Activated naive CD8-positive, alpha-beta T cell treated with anti-CD3 and anti-CD28 coated beads for 36 hours (primary cell): ENCODE measurements at regions not wholly inside any gene's neighbourhood (a gene's known extent, or its start where the extent isn't known, plus 50 kb on each side); places are given as distances from the start of the nearest gene placed in this dataset.

ENCODE experiments used
- DNase-seq: peaks from one replicate; pipeline ENCODE4 v3.0.0; 2021
- H3K27ac Mint-ChIP-seq: one replicate; pipeline ENCODE4 v1.8.0; 2022; ENCODE audit warnings: mild to moderate bottlenecking, moderate library complexity, mixed read lengths
- H3K27me3 Mint-ChIP-seq: one replicate; pipeline ENCODE4 v1.8.0; 2022; ENCODE audit warnings: mild to moderate bottlenecking, mixed read lengths
- H3K36me3 Mint-ChIP-seq: one replicate; pipeline ENCODE4 v1.8.0; 2021; ENCODE audit warnings: mild to moderate bottlenecking, mixed read lengths
- H3K4me1 Mint-ChIP-seq: one replicate; pipeline ENCODE4 v1.8.0; 2021; ENCODE audit warnings: mixed read lengths
- H3K4me3 Mint-ChIP-seq: one replicate; pipeline ENCODE4 v1.8.0; 2022; ENCODE audit warnings: mild to moderate bottlenecking, moderate library complexity, mixed read lengths
- H3K9me3 Mint-ChIP-seq: one replicate; pipeline ENCODE4 v1.8.0; 2022; ENCODE audit warnings: mixed read lengths

DNA sequence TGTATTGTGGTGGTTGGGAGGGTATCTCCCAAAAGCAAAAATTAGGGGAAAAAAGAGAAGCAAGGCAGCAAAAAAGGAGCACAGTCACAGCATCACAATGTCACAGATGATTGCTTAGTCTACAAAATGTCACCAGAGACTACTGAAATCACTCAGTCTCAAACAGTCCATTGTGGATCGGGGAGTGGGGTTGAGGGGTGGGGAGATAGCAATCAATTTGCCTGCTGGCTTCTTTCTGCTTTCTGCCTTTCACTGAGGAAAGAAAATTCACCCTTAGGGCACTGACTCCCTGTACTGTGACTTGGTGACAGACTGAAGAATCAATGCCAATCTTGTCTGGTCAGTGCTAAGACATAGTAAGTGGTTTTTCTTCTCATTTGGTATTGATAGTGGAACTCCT lies 2127.1 kb upstream of the PCDH20 start:
- Mint-ChIP-seq H3K4me1 (no peaks in the 10 kb centered on the region), H3K9me3 (no peaks in the 10 kb centered on the region), H3K4me3 (no peak overlapping the region), H3K27me3 (no peaks in the 10 kb centered on the region), H3K36me3 (no peaks in the 10 kb centered on the region), H3K27ac (no peak overlapping the region)
- DNase-seq: no peak

DNA sequence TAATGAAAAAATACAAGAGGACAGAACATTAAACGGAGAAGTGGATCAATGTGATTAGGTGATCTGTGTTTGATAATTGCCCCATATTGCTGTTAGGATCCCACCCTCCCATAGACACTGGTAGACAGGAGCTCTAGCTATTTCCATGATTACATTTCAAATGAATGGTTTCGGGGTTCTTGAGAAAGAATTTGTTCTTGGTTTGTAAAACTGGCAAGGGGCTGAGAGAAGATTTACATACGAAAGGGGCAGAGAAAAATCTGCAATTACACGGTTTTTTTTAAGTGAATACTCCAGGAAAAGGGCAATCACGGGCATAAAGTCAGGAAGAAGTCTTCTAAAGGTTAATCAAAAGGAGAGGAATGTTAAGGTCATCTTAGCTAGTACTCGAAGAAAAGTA lies 2125.7 kb upstream of the PCDH20 start:
- no peaks in the 10 kb centered on the region for H3K27me3 Mint-ChIP-seq
- no peak overlapping the region for H3K4me3 Mint-ChIP-seq
- no peak for DNase-seq
- H3K4me1 Mint-ChIP-seq: no peaks in the 10 kb centered on the region
- no peaks in the 10 kb centered on the region for H3K9me3 Mint-ChIP-seq
- H3K27ac Mint-ChIP-seq: no peak overlapping the region
- H3K36me3 Mint-ChIP-seq: no peaks in the 10 kb centered on the region

DNA sequence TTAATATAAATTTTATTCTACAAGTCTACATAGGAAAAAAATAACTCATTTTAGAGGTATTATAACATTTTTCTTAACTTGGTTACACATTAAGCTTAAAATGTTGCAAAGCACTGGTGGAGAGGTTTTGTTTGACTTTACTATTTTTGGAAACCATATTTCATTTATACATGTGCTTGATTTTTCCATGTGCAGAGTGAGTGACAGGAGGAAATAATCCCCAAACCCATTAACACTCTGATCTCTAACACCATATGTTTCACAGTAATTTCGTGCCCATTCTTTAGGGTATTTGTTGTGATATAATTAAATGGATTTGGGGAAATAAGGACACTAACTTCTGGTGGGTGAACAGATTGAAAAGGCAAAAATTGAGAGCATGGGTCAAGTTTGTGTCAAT lies 2124.4 kb upstream of the PCDH20 start:
- H3K4me1 Mint-ChIP-seq: no peaks in the 10 kb centered on the region
- H3K27me3 Mint-ChIP-seq: no peaks in the 10 kb centered on the region
- DNase-seq: no peak
- H3K9me3 Mint-ChIP-seq: no peaks in the 10 kb centered on the region
- no peak overlapping the region for H3K27ac Mint-ChIP-seq
- H3K36me3 Mint-ChIP-seq: no peaks in the 10 kb centered on the region
- H3K4me3 Mint-ChIP-seq: no peak overlapping the region

DNA sequence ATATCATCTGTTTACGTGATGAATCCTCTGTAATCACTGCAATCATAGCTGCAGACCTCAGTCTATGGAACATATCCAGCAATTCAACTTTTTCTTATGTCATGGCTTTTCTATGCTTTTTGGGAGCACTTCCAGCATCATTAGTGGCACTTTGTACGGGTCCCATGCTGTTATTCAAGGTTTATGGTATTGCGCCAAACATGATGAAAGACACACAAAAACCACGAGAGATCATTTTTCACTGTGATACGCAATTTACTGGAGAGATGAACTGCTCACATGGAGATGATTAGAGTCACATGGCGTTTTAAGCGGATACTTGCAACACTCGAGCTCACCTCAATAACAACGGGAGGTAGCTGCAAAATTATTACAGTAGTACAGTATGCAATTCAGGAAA lies 2101.7 kb upstream of the PCDH20 start:
- Mint-ChIP-seq H3K4me1 (no peaks in the 10 kb centered on the region), H3K27me3 (no peaks in the 10 kb centered on the region), H3K9me3 (peaks cover 2% of the 10 kb centered on the region), H3K4me3 (no peak overlapping the region), H3K36me3 (no peaks in the 10 kb centered on the region), H3K27ac (no peak overlapping the region)
- no peak for DNase-seq

DNA sequence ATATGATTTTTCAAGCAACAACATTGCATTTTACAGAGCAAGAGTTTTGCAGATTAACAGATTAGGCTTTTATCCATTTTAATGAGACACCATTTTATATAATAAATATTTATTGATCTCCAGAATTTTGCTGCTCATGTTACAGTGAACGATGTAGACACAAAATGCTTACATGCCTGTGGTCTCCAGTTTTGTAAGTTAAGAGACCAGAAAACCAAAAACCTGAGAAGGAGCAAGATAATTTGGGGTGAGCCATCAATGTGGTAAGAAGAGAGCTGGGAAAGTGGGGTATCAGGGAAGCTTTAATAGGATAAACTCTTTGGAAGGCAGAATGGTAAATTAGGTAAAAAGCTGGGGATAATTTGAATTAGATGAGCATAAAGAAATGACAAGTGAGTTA lies 2100.5 kb upstream of the PCDH20 start:
- no peak overlapping the region for H3K4me3 Mint-ChIP-seq
- peaks cover 2% of the 10 kb centered on the region for H3K9me3 Mint-ChIP-seq
- no peak overlapping the region for H3K27ac Mint-ChIP-seq
- H3K36me3 Mint-ChIP-seq: no peaks in the 10 kb centered on the region
- no peaks in the 10 kb centered on the region for H3K4me1 Mint-ChIP-seq
- no peak for DNase-seq
- H3K27me3 Mint-ChIP-seq: no peaks in the 10 kb centered on the region

DNA sequence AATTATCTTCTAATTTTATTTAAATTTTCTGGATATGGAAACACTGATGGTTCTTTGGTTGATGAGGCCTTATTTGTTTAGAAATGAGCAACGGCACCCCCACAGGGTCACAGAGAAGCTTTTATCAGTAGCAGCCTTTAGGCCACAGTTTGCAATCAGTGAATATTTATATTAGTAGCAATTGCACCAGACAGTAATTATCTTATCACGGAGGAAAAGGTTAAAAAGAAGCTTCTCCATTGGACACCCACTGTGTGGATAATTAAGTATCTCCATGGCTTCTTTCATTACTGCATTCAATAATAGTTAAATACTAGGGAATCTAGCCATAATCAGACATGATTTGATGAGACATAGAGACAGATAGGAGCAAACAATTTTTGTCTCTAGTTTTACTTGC lies 2099.2 kb upstream of the PCDH20 start:
- Mint-ChIP-seq H3K4me1 (no peaks in the 10 kb centered on the region), H3K36me3 (no peaks in the 10 kb centered on the region), H3K9me3 (peaks cover 2% of the 10 kb centered on the region), H3K27me3 (no peaks in the 10 kb centered on the region), H3K27ac (no peak overlapping the region), H3K4me3 (no peak overlapping the region)
- no peak for DNase-seq

DNA sequence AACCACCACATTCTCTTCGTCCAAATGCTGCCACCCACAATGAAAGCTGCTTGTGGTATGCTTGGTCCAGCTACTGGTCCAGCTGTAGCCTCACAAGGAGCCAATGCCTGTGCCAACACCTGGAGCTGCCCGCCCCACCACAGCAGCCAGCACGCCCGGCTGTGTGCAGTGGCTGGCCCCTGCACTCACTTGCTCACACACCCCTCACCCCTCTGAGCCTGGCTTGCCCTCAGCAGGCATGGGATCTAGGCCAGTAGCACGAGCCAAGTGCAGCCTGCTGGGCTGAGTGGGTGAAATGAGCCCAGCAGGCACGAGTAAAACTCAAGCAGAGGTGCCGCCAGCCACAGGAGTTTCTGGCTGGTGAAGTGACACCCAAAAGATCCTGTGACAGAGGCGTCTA lies 2096.4 kb upstream of the PCDH20 start:
- Mint-ChIP-seq H3K4me1 (no peaks in the 10 kb centered on the region), H3K36me3 (no peaks in the 10 kb centered on the region), H3K9me3 (no peaks in the 10 kb centered on the region), H3K27ac (no peak overlapping the region), H3K27me3 (no peaks in the 10 kb centered on the region), H3K4me3 (no peak overlapping the region)
- DNase-seq: no peak

DNA sequence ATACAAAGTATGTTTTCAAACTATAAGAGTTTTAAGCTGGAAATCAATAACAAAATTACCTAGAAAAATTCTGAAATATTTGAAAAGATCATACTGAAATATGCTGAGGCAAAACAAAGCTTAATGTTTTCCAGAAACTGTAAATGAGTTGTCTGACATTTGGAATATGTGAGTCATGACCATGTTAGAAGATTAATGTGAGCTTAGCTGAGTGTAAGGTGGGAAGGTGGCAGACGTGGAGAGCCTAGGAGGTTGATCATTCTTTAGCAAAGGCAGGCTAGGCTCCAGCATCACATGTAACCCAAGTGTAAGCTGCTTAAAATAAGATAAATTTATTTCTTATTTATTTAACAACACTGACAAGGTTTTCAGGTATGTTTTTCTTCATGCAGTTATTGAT lies 2086.1 kb upstream of the PCDH20 start:
- DNase-seq: no peak
- no peaks in the 10 kb centered on the region for H3K36me3 Mint-ChIP-seq
- no peaks in the 10 kb centered on the region for H3K4me1 Mint-ChIP-seq
- no peak overlapping the region for H3K27ac Mint-ChIP-seq
- H3K9me3 Mint-ChIP-seq: peaks cover 3% of the 10 kb centered on the region
- no peak overlapping the region for H3K4me3 Mint-ChIP-seq
- H3K27me3 Mint-ChIP-seq: no peaks in the 10 kb centered on the region

DNA sequence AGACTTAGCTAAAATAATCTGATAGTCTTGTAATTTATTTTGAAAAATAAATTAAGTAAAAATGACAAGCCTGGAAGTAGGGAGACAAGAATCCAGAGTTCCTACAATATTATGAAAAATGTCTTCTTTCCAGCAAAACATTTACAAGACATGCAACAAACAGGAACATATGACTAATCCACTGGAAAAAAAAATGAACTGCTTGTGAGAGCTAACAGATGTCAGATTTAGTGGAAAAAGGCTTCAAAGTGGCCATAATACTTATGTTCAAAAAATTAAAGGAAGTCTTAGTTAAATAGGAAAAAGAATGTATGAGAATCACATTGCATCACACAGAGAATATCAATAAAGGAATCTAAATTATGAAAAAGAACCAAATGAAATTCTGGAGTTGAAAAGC lies 2082.0 kb upstream of the PCDH20 start:
- DNase-seq: no peak
- Mint-ChIP-seq H3K4me3 (no peak overlapping the region), H3K27me3 (no peaks in the 10 kb centered on the region), H3K9me3 (peaks cover 5% of the 10 kb centered on the region), H3K27ac (no peak overlapping the region), H3K36me3 (no peaks in the 10 kb centered on the region), H3K4me1 (no peaks in the 10 kb centered on the region)

DNA sequence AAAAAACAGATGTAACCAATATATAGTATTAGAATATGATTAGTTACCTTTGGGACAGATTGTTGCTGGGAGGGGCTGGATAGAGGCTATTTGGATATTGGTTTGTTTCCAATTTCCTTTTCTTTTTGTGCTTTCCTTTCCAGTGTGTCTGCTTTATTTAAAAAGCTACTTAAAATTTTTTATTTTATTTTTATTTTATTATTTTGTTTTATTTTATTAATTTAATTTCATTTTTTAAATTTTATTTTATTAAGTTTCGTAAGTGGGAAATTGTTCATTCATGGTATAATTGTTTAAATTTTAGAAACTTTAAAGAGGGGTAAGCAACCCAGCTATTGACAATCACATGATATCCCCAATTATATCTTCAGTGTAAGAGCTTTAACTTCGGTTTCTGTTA lies 2077.0 kb upstream of the PCDH20 start:
- Mint-ChIP-seq H3K27ac (no peak overlapping the region), H3K4me1 (no peaks in the 10 kb centered on the region), H3K27me3 (no peaks in the 10 kb centered on the region), H3K9me3 (peaks cover 5% of the 10 kb centered on the region), H3K4me3 (no peak overlapping the region), H3K36me3 (no peaks in the 10 kb centered on the region)
- no peak for DNase-seq

DNA sequence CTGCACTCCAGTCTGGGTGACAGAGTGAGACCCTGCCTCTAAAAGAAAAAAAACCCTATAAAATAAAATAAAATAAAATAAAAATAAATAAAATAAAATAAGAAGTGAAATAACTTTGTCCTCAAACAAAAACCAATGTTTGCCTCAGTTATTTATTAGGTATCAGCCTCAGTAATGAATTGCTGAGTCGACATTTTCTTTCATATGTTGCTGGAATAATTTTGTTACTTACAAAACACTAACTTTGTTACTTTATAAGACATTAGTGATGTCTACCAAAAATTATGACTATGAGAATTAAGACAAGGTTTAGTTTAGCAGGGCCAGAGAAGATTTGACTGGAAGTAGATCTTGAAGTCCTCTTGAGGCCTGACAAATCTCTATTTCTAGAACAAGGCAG lies 2074.5 kb upstream of the PCDH20 start:
- H3K27me3 Mint-ChIP-seq: no peaks in the 10 kb centered on the region
- no peak for DNase-seq
- H3K4me1 Mint-ChIP-seq: no peaks in the 10 kb centered on the region
- no peak overlapping the region for H3K27ac Mint-ChIP-seq
- H3K4me3 Mint-ChIP-seq: no peak overlapping the region
- no peaks in the 10 kb centered on the region for H3K36me3 Mint-ChIP-seq
- peaks cover 5% of the 10 kb centered on the region for H3K9me3 Mint-ChIP-seq

DNA sequence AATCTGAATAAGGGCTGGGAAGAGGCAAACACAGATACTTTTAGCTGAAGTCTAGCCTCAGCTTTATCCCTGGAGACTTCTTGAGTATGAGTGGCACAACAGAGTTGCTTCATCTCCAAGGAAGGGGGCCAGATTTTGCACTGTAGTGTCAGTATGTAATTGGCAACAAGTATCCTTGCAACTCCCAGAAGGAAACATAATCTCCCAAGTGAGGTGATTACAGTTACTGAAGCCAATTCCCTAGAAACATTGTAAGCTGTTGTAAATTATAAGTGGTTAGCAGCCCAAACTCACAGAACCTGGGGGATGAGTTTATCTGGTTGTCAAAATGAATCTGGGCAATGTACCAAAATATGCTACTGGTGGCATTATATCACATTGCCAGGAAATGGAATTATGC lies 2065.7 kb upstream of the PCDH20 start:
- Mint-ChIP-seq H3K27me3 (no peaks in the 10 kb centered on the region), H3K4me1 (no peaks in the 10 kb centered on the region)

DNA sequence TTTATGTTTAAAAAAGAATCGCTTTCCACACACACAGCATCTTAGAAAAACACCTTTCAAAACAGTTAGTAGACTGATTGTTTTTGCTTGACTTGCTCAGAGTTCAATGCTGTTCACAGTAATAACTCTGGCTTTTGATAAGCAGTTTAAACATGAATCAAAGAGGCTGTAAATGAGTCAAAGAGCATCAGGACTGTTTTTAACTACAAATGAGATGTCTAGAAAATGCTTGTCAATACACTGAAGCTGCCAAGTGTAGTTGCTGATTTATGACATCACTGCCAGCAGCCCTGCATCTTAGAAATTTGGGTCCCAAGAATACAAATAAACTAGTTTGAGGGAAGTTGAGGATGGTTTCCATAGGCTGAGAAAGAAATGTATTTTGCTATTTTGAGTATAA lies 2057.1 kb upstream of the PCDH20 start:
- no peaks in the 10 kb centered on the region for H3K36me3 Mint-ChIP-seq
- no peak overlapping the region for H3K4me3 Mint-ChIP-seq
- H3K27me3 Mint-ChIP-seq: no peaks in the 10 kb centered on the region
- no peak for DNase-seq
- H3K27ac Mint-ChIP-seq: no peak overlapping the region
- H3K4me1 Mint-ChIP-seq: no peaks in the 10 kb centered on the region
- H3K9me3 Mint-ChIP-seq: peaks cover 5% of the 10 kb centered on the region

More for the DNA sequence above, 2065.7 kb upstream of the PCDH20 start:
- Mint-ChIP-seq H3K36me3 (no peaks in the 10 kb centered on the region), H3K9me3 (peaks cover 2% of the 10 kb centered on the region), H3K27ac (no peak overlapping the region), H3K4me3 (no peak overlapping the region)
- DNase-seq: no peak

DNA sequence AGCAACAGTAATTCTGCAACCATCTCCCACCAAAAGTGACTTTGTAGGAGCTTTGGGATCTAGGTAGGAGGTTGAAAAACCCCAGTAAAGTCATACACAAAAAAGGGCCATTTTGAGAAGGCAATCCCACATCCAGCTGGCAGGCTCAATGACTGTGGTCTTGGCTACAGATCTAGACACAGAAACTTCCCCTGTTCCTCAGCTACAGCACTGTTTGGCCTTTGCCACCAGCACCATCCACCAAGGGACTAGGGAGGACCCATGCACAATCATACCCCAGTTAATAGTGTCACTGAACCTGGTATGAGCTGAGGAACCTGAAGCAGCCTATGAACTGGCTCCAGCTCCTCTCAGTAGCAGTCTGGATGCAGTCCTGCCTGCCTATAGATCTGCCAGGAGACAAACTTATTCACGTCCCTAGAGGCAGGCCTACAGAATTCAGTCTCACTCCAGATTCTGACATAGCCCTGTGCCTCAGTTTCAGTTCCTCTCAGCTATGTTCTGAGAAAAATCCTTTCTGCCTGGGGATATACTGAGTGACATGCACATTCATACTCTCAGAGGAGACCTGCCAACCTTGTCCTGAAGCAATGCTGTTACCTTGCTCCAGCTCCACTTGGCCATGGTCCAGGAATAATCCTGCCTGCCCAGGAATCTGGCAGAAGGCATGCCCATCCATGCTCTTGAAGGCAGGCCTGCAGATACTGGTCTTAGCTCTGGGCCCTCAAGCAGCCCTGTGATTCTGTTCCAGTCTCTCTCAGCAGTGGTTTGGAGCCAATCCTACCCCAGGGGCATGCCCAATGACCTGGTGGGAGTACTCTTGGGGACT lies 2048.3 kb upstream of the PCDH20 start:
- Mint-ChIP-seq H3K4me1 (no peaks in the 10 kb centered on the region), H3K27me3 (no peaks in the 10 kb centered on the region), H3K4me3 (no peak overlapping the region), H3K9me3 (peaks cover 5% of the 10 kb centered on the region), H3K27ac (no peak overlapping the region), H3K36me3 (no peaks in the 10 kb centered on the region)
- DNase-seq: no peak

DNA sequence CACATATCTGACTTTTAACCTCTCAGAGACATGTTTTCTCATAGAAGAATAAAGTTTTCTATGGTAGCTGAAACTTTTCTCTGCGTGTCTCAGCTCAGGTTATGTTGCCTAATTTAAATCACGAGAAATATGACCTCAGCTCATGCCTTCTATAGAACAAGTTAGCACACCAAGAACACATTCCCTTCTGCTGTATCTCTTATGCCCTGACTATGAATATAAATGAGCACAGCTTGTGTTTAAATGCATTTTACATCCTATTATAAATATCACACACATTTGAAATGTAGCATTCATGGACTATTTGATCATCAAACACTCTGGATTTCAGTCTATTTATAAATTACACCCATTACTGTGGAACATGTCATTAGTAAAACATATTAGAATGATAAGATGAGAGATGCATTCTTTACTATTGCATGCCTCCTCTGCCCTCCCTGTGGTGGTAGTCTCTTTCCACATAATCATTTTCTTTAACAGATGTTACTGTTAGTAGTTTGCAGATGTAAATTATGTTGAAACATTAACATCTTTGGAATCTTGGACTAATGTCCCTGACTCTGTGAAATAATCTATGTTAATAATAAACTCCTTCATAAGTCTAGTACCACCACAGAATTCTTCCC lies 2044.9 kb upstream of the PCDH20 start:
- H3K27ac Mint-ChIP-seq: no peak overlapping the region
- H3K27me3 Mint-ChIP-seq: no peaks in the 10 kb centered on the region
- H3K4me1 Mint-ChIP-seq: no peaks in the 10 kb centered on the region
- H3K9me3 Mint-ChIP-seq: peaks cover 2% of the 10 kb centered on the region
- H3K4me3 Mint-ChIP-seq: no peak overlapping the region
- no peaks in the 10 kb centered on the region for H3K36me3 Mint-ChIP-seq
- no peak for DNase-seq

DNA sequence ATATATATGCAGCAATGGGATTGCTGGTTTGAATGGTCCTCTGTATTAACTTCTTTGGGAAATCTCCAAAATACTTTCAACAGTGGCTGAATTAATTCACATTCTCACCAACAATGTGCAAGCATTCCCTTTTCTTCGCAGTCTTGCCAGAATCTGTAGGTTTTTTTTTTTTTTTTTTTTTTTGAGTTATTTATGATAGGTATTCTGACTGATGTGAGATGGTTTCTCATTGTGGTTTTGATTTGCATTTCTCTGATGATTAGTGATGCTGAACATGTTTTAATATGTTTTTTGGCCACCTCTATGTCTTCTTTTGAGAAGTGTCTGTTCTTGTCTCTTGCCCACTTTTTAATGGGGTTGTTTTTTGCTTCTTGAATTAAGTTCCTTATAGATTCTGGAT lies 2041.5 kb upstream of the PCDH20 start:
- Mint-ChIP-seq H3K4me1 (no peaks in the 10 kb centered on the region), H3K4me3 (no peak overlapping the region), H3K9me3 (peaks cover 3% of the 10 kb centered on the region), H3K27me3 (no peaks in the 10 kb centered on the region), H3K27ac (no peak overlapping the region), H3K36me3 (no peaks in the 10 kb centered on the region)
- DNase-seq: no peak
